K562 (cell line): ENCODE measurements at regions not wholly inside any gene's neighbourhood (a gene's known extent, or its start where the extent isn't known, plus 50 kb on each side); places are given as distances from the start of the nearest gene placed in this dataset.

Source experiments
- ATAC-seq: fragments of 200-7000 bp; cut with Tn5 transposase; 3 replicates; pipeline ENCODE4 v1.9.1; 2020; ENCODE audit warnings: moderate library complexity
- BruUV-seq: library from RNA; stranded (reverse); fragments of 400-500 nt; replicated peaks from 2 replicates; lab custom pipeline; 2021; lab: Mats Ljungman, UMichigan
- CTCF ChIA-PET: fragments of 300-600 bp; formaldehyde crosslinking; extraction: SDS; loops from one replicate; lab custom pipeline; 2021; ENCODE audit warnings: low intra/inter-chr PET ratio; lab: Yijun Ruan, JAX
- POLR2A ChIA-PET: fragments of 300-600, 350-650 bp; sonication (Branson Sonifier 250); formaldehyde crosslinking; extraction: SDS; loops from one replicate; lab custom pipeline; 2021; ENCODE audit warnings: antibody characterized with exemption, inconsistent platforms; lab: Yijun Ruan, JAX
- DNase-seq, 4 experiments: peaks; one replicate each; pipeline versions ENCODE4 v3.0.0 to v3.0.0-alpha.2; 2011 to 2018; ENCODE audit warnings: low spot score in 3 of 4, mixed read lengths in 3 of 4; ENCODE audit errors: extremely low read depth in 1 of 4
- FAIRE-seq: peaks from 2 replicates; lab custom pipeline; 2011; peaks lifted over from hg19 to GRCh38; lab: Jason Lieb, UNC
- H2AFZ ChIP-seq: 2 replicates; pipeline ENCODE4 v1.6.0; 2011; ENCODE audit warnings: low read depth, low read length, control low read depth, inconsistent platforms
- H3K27ac ChIP-seq: fragments of 200-600 bp; 3 replicates; pipeline ENCODE4 v1.8.0; 2011; ENCODE audit warnings: low read depth, mild to moderate bottlenecking, control low read depth, inconsistent platforms, low read length, moderate library complexity, mixed read lengths; ENCODE audit errors: extremely low read depth
- H3K27me3 ChIP-seq, 2 experiments: fragments of 300-600 bp in 1 of 2; 2 replicates in 1 of 2; 3 replicates in 1 of 2; pipeline versions ENCODE4 v1.6.0 to v1.8.0; 2011; ENCODE audit warnings: inconsistent platforms in 2 of 2, low read length in 2 of 2, mild to moderate bottlenecking in 1 of 2, mixed read lengths in 1 of 2, moderate library complexity in 1 of 2; ENCODE audit not compliant: control insufficient read depth in 2 of 2, insufficient read depth in 2 of 2
- H3K36me3 ChIP-seq: fragments of 300-600 bp; 3 replicates; pipeline ENCODE4 v1.8.0; 2011; ENCODE audit warnings: mild to moderate bottlenecking, low read length, inconsistent platforms; ENCODE audit not compliant: control insufficient read depth, insufficient read depth
- H3K4me1 ChIP-seq, 2 experiments: fragments of 200-600 bp in 1 of 2; replicated peaks in 1 of 2; 2 replicates in 1 of 2; 3 replicates in 1 of 2; pipeline versions ENCODE4 v1.5.1 to v1.8.0; 2011; ENCODE audit warnings: inconsistent platforms in 2 of 2, low read length in 2 of 2, mild to moderate bottlenecking in 1 of 2, mixed read lengths in 1 of 2, moderate library complexity in 1 of 2; ENCODE audit not compliant: control insufficient read depth in 2 of 2, insufficient read depth in 2 of 2
- H3K4me2 ChIP-seq: 2 replicates; pipeline ENCODE4 v1.6.1; 2011; ENCODE audit warnings: low read length, control low read depth, inconsistent platforms, mixed read lengths; ENCODE audit not compliant: insufficient read depth
- H3K4me3 ChIP-seq: fragments of 200-600 bp; sonication (generic), shearing (Covaris generic); 2 replicates; pipeline ENCODE4 v1.5.1; 2016; ENCODE audit warnings: control low read depth, inconsistent platforms
- H3K79me2 ChIP-seq: fragments of 200-600 bp; 3 replicates; pipeline ENCODE4 v1.8.0; 2011; ENCODE audit warnings: low read length, inconsistent platforms; ENCODE audit not compliant: control insufficient read depth, insufficient read depth
- H3K9ac ChIP-seq, 2 experiments: 2 replicates each; pipeline versions ENCODE4 v1.6.0 to v1.6.1; 2011; ENCODE audit warnings: low read depth in 2 of 2, low read length in 2 of 2, control low read depth in 1 of 2, inconsistent platforms in 1 of 2, mild to moderate bottlenecking in 1 of 2, mixed read lengths in 1 of 2; ENCODE audit not compliant: insufficient read depth in 1 of 2
- H3K9me1 ChIP-seq: one replicate; pipeline ENCODE4 v1.6.0; 2011; ENCODE audit warnings: inconsistent platforms, mild to moderate bottlenecking, low read length, moderate library complexity; ENCODE audit not compliant: control insufficient read depth, insufficient read depth
- H3K9me3 ChIP-seq: replicated peaks from 2 replicates; pipeline ENCODE4 v1.5.1; 2011; ENCODE audit warnings: low read depth, low read length, inconsistent platforms; ENCODE audit not compliant: control insufficient read depth, insufficient read depth
- H4K20me1 ChIP-seq: replicated peaks from 2 replicates; pipeline ENCODE4 v1.6.1; 2011; ENCODE audit warnings: low read length, inconsistent platforms, mixed read lengths; ENCODE audit not compliant: control insufficient read depth, insufficient read depth
- ESRRB ChIP-seq: fragments of 250-450 bp; sonication (Bioruptor Pico); IDR thresholded peaks from 2 replicates; pipeline ENCODE4 v1.5.0; 2020; ENCODE audit warnings: mild to moderate bottlenecking, moderate library complexity, borderline replicate concordance
- GATA2 ChIP-seq: sonication (generic); formaldehyde crosslinking; IDR thresholded peaks from 2 replicates; pipeline ENCODE4 v1.4.0; 2020; ENCODE audit warnings: mild to moderate bottlenecking, missing genetic modification reagents
- KLF6 ChIP-seq: fragments of 250-450 bp; sonication (Bioruptor Pico); IDR thresholded peaks from 2 replicates; pipeline ENCODE4 v1.4.0; 2020; ENCODE audit warnings: mild to moderate bottlenecking, moderate library complexity, borderline replicate concordance
- MTA1 ChIP-seq: fragments of 450-650 bp; IDR thresholded peaks from 2 replicates; pipeline ENCODE4 v1.6.1; 2017; ENCODE audit warnings: borderline replicate concordance
- NCOA1 ChIP-seq: fragments of 450-650 bp; IDR thresholded peaks from 2 replicates; pipeline ENCODE4 v1.6.1; 2016; ENCODE audit warnings: low read depth
- RHOXF2B ChIP-seq: fragments of 250-450 bp; sonication (Bioruptor Pico); conservative IDR thresholded peaks from 2 replicates; pipeline ENCODE4 v1.5.1; 2021
- SRSF3 ChIP-seq: fragments of 200-400 bp; formaldehyde crosslinking; IDR thresholded peaks from 2 replicates; pipeline ENCODE4 v1.6.1; 2016; ENCODE audit warnings: mild to moderate bottlenecking, low read length, moderate library complexity; ENCODE audit not compliant: insufficient read depth
- TBL1XR1 ChIP-seq, 2 experiments: IDR thresholded peaks; 2 replicates each; pipeline ENCODE4 v1.6.1; 2012; ENCODE audit warnings: improper control_type of control experiment in 2 of 2, low read length in 2 of 2, mild to moderate bottlenecking in 1 of 2
- TCF7L2 ChIP-seq: fragments of 150-350 bp; IDR thresholded peaks from 2 replicates; pipeline ENCODE4 v1.6.1; 2016; ENCODE audit warnings: low read depth, mild to moderate bottlenecking, low read length, moderate library complexity
- TEAD1 ChIP-seq, 2 experiments: fragments of 450-650 bp in 1 of 2; sonication (generic) in 1 of 2; formaldehyde crosslinking; IDR thresholded peaks; 2 replicates each; pipeline versions ENCODE4 v1.4.0 to v1.8.0; 2020 to 2022; ENCODE audit warnings: mild to moderate bottlenecking in 2 of 2, missing genetic modification reagents in 1 of 2
- TFAM ChIP-seq: fragments of 250-450 bp; sonication (Bioruptor Pico); conservative IDR thresholded peaks from 2 replicates; pipeline ENCODE4 v1.5.0; 2021; ENCODE audit warnings: mild to moderate bottlenecking, moderate library complexity
- ZEB2 ChIP-seq: fragments of 450-650 bp; IDR thresholded peaks from 2 replicates; pipeline ENCODE4 v1.6.1; 2016
- ZMIZ1 ChIP-seq, 2 experiments: fragments of 150-350 bp in 1 of 2; IDR thresholded peaks; 2 replicates each; pipeline ENCODE4 v1.6.1; 2012 to 2016; ENCODE audit warnings: low read depth in 2 of 2, low read length in 2 of 2, mild to moderate bottlenecking in 1 of 2, moderate library complexity in 1 of 2
- ZNF561 ChIP-seq: fragments of 450-650 bp; formaldehyde crosslinking; conservative IDR thresholded peaks from 2 replicates; pipeline ENCODE4 v1.4.0; 2020; ENCODE audit warnings: mild to moderate bottlenecking, moderate library complexity
- ZNF79 ChIP-seq: fragments of 250-450 bp; sonication (Bioruptor Pico); IDR thresholded peaks from 2 replicates; pipeline ENCODE4 v1.4.0; 2020; ENCODE audit warnings: low read depth, mild to moderate bottlenecking, moderate library complexity
- WGBS: fragments of 100-300 bp; shearing (Covaris generic); methylation state at CpG from one replicate; pipeline ENCODE4 v1.1.6; 2016; ENCODE audit warnings: low coverage, mixed read lengths; ENCODE audit not compliant: insufficient coverage; ENCODE audit errors: missing lambda C conversion rate; 5-methylcytosine and 5-hydroxymethylcytosine counted together
- in situ Hi-C: fragments of 300-500 bp; cut with MboI; formaldehyde crosslinking; loops from 4 replicates; pipeline ENCODE4 v1.15.0; 2018; ENCODE audit warnings: inconsistent platforms, mixed read lengths
- intact Hi-C: fragments of 100-400 bp; cut with micrococcal nuclease; formaldehyde crosslinking; loops from 2 replicates; pipeline ENCODE4 v1.14.2; 2022
- TF ChIP-seq, protein P1 (sequence below): fragments of 450-650 bp; IDR thresholded peaks from 2 replicates; pipeline ENCODE4 v1.6.1; 2017; ENCODE audit warnings: mild to moderate bottlenecking, moderate library complexity

GRCh38 chr13:105232439-105232838, 1303.0 kb downstream of the EFNB2 start:
- intact Hi-C loops = no loop called here

More at GRCh38 chr13:105232439-105232838, 1303.0 kb downstream of the EFNB2 start:
- DNase-seq (no peak), ATAC-seq (no peak), FAIRE-seq (no peak)
- Histone ChIP-seq H3K9me3 (no peaks in the 10 kb centered on the region), H3K9me1 (no peaks in the 10 kb centered on the region), H2AFZ (no peak overlapping the region), H3K9ac (no peak overlapping the region), H3K27ac (no peak overlapping the region), H3K36me3 (no peaks in the 10 kb centered on the region), H3K4me2 (no peak overlapping the region), H3K4me1 (no peaks in the 10 kb centered on the region), H3K27me3 (no peaks in the 10 kb centered on the region), H4K20me1 (no peaks in the 10 kb centered on the region), H3K4me3 (no peak overlapping the region), H3K79me2 (no peaks in the 10 kb centered on the region)
- POLR2A ChIA-PET = no interaction called here
- TF ChIP-seq TFAM = no peak
- no peak for TF ChIP-seq ZEB2
- no peak for TF ChIP-seq TBL1XR1 (IDR thresholded peaks at IDR 0.05; ENCODE audit: low read length in 2 of 2)
- no peak for TF ChIP-seq NCOA1
- TF ChIP-seq, protein P1, sequence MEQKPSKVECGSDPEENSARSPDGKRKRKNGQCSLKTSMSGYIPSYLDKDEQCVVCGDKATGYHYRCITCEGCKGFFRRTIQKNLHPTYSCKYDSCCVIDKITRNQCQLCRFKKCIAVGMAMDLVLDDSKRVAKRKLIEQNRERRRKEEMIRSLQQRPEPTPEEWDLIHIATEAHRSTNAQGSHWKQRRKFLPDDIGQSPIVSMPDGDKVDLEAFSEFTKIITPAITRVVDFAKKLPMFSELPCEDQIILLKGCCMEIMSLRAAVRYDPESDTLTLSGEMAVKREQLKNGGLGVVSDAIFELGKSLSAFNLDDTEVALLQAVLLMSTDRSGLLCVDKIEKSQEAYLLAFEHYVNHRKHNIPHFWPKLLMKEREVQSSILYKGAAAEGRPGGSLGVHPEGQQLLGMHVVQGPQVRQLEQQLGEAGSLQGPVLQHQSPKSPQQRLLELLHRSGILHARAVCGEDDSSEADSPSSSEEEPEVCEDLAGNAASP = no peak
- TF ChIP-seq KLF6 (CRISPR knock-in tag) = no peak
- no peak for TF ChIP-seq ZNF79 (CRISPR knock-in tag)
- TF ChIP-seq ZNF561 = no peak
- no peak for TF ChIP-seq SRSF3
- no peak for TF ChIP-seq RHOXF2B (CRISPR knock-in tag)
- TF ChIP-seq MTA1 = no peak
- TF ChIP-seq TEAD1 (CRISPR knock-in tag; IDR thresholded peaks at IDR 0.05) = no peak
- no peak for TF ChIP-seq ZMIZ1 (IDR thresholded peaks at IDR 0.05; ENCODE audit: low read depth in 2 of 2, low read length in 2 of 2)
- TF ChIP-seq GATA2 (CRISPR knock-in tag) = no peak
- TF ChIP-seq ESRRB (CRISPR knock-in tag) = no peak
- TF ChIP-seq TCF7L2 = no peak
- no TSS peak for BruUV-seq
- WGBS = 0% methylated on average over 5 of the region's 5 CpGs
- CTCF ChIA-PET = no interaction called here
- in situ Hi-C loops = loop anchor here (10.0 kb wide), 1 partner anchor 242 kb away; no protein-coding TSS in a partner anchor
